GM12878 (cell line): ENCODE measurements at regions not wholly inside any gene's neighbourhood (a gene's known extent, or its start where the extent isn't known, plus 50 kb on each side); places are given as distances from the start of the nearest gene placed in this dataset.

Experiments
- ATF2 ChIP-seq: IDR thresholded peaks from 2 replicates; pipeline ENCODE4 v1.6.1; 2012; ENCODE audit warnings: low read length, inconsistent platforms
- ESRRA ChIP-seq: IDR thresholded peaks from 2 replicates; pipeline ENCODE4 v1.6.1; 2012; ENCODE audit warnings: mild to moderate bottlenecking, low read length, improper control_type of control experiment
- HSF1 ChIP-seq: fragments of 150-350 bp; IDR thresholded peaks from 2 replicates; pipeline ENCODE4 v1.6.1; 2014; ENCODE audit warnings: mild to moderate bottlenecking, low read depth, low read length
- YY1 ChIP-seq: IDR thresholded peaks from 2 replicates; pipeline ENCODE4 v1.6.1; 2011; ENCODE audit warnings: low read depth, mild to moderate bottlenecking, low read length

GRCh38 chr5:145104106-145104505 is 731.0 kb downstream of the PRELID2 start:
- TF ChIP-seq ATF2 (no peak), YY1 (no peak), ESRRA (no peak), HSF1 (no peak)
